ENCODE measurements at regions not wholly inside any gene's neighbourhood (a gene's known extent, or its start where the extent isn't known, plus 50 kb on each side); places are given as distances from the start of the nearest gene placed in this dataset.

GRCh38 chr9:93864032-93864431 lies 91.1 kb downstream of the BARX1 start:
- no peak for TF ChIP-seq POLR2A (IDR thresholded peaks at IDR 0.05)
- no peak for TF ChIP-seq CTCF (IDR thresholded peaks at IDR 0.05)

Data from ovary (tissue), 3 donors.